Adrenal gland (tissue), 9 donors: ENCODE measurements at regions not wholly inside any gene's neighbourhood (a gene's known extent, or its start where the extent isn't known, plus 50 kb on each side); places are given as distances from the start of the nearest gene placed in this dataset.
"Not testable (repeated sequence)": the region's sequence is repeated elsewhere in the genome, so short reads cannot be mapped to it uniquely, and the experiment has no call there.

Experiments
- DNase-seq, 7 donors: peaks; one replicate each; pipeline ENCODE4 v3.0.0-alpha.2; 2019 to 2020
- H3K27ac ChIP-seq, 5 donors: fragments of 200-600 bp; sonication (generic) in 4 of 5; 1 replicate in 3 of 5; 2 replicates in 2 of 5; pipeline versions ENCODE4 v1.5.1 to v1.8.0; 2016 to 2020; ENCODE audit warnings: mild to moderate bottlenecking in 1 of 5
- H3K27me3 ChIP-seq: fragments of 200-600 bp; 2 replicates; pipeline ENCODE4 v1.8.0; 2021
- H3K36me3 ChIP-seq, 2 donors: fragments of 200-600 bp; replicated peaks in 1 of 2; 1 replicate in 1 of 2; 2 replicates in 1 of 2; pipeline versions ENCODE4 v1.5.1 to v1.8.0; 2018 to 2022
- H3K4me1 ChIP-seq, 2 donors: fragments of 200-600 bp; replicated peaks in 1 of 2; 1 replicate in 1 of 2; 2 replicates in 1 of 2; pipeline versions ENCODE4 v1.5.1 to v1.8.0; 2018 to 2021
- H3K4me3 ChIP-seq, 4 donors: fragments of 200-600 bp; sonication (generic) in 3 of 4; one replicate each; pipeline ENCODE4 v1.5.1; 2016 to 2018
- H3K9me3 ChIP-seq, 3 donors: fragments of 200-600 bp; sonication (generic) in 1 of 3; replicated peaks in 1 of 3; 1 replicate in 2 of 3; 2 replicates in 1 of 3; pipeline versions ENCODE4 v1.5.1 to v1.8.0; 2016 to 2021
- POLR2A ChIP-seq, 2 donors: fragments of 450-650 bp; IDR thresholded peaks; one replicate each; pipeline ENCODE4 v1.6.1; 2017; ENCODE audit warnings: antibody characterized with exemption in 2 of 2, mild to moderate bottlenecking in 2 of 2, moderate library complexity in 1 of 2
- WGBS, 4 donors: extraction: QIAGEN DNeasy Blood & Tissue Kit in 2 of 4; methylation state at CpG; one replicate each; pipeline versions ENCODE4 v1.1.5 to v1.1.7; 2013 to 2017; 5-methylcytosine and 5-hydroxymethylcytosine counted together
- intact Hi-C, 2 donors: fragments of 100-400 bp; cut with DNase I; formaldehyde crosslinking; loops; one replicate each; pipeline versions ENCODE4 v1.14.1 to v1.15.0; 2022 to 2023
- TF ChIP-seq, protein P1 (sequence below), 6 experiments: fragments of 450-650 bp in 4 of 6; fragments of 200-600 bp in 2 of 6; sonication (generic) in 1 of 6; IDR thresholded peaks; 1 replicate in 5 of 6; 2 replicates in 1 of 6; pipeline versions ENCODE4 v1.5.1 to v1.8.0; 2016 to 2021; ENCODE audit warnings: antibody characterized with exemption in 6 of 6, mild to moderate bottlenecking in 2 of 6, moderate library complexity in 1 of 6
- donor health status: healthy with polysubstance abuse.
- donor health status: Bipolar disorder and iron deficiency.
- donor health status: DM: yes; HTN: yes; CAD: no.
- donor health status: DM: no; HTN: no; CAD: no.
- donor health status: DM: no; HTN: no; CAD: no.

- TF ChIP-seq POLR2A (IDR thresholded peaks at IDR 0.05) = no peak
- TF ChIP-seq, protein P1, sequence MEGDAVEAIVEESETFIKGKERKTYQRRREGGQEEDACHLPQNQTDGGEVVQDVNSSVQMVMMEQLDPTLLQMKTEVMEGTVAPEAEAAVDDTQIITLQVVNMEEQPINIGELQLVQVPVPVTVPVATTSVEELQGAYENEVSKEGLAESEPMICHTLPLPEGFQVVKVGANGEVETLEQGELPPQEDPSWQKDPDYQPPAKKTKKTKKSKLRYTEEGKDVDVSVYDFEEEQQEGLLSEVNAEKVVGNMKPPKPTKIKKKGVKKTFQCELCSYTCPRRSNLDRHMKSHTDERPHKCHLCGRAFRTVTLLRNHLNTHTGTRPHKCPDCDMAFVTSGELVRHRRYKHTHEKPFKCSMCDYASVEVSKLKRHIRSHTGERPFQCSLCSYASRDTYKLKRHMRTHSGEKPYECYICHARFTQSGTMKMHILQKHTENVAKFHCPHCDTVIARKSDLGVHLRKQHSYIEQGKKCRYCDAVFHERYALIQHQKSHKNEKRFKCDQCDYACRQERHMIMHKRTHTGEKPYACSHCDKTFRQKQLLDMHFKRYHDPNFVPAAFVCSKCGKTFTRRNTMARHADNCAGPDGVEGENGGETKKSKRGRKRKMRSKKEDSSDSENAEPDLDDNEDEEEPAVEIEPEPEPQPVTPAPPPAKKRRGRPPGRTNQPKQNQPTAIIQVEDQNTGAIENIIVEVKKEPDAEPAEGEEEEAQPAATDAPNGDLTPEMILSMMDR (IDR thresholded peaks at IDR 0.05) = peak; percentile 9 to 69 (median 50)
- Histone ChIP-seq H3K36me3 (no peaks in the 10 kb centered on the region), H3K4me1 (no peaks in the 10 kb centered on the region), H3K9me3 (no peaks in the 10 kb centered on the region), H3K27me3 (no peaks in the 10 kb centered on the region), H3K4me3 (no peak overlapping the region), H3K27ac (no peak overlapping the region)
- WGBS, 4 donors = 25 to 32% (median 27%) methylated on average over 3 of the region's 3 CpGs
- intact Hi-C loops = loop anchor here in 1 of 2 donors (5.0 kb wide), 1 partner anchor 216 kb away; no protein-coding TSS in a partner anchor
- peak in 1 of 7 donors; percentile 13 for DNase-seq
These were observed 379.3 kb upstream of the SGCG start for GRCh38 chr13:22801402-22802003.

GRCh38 chr13:22812793-22813192, 368.0 kb upstream of the SGCG start:
- Histone ChIP-seq H3K4me1 (peaks cover 0 to 13% of the 10 kb centered on the region in 2 donors), H3K36me3 (no peaks in the 10 kb centered on the region), H3K27me3 (peaks cover 2% of the 10 kb centered on the region), H3K4me3 (no peak overlapping the region), H3K9me3 (no peaks in the 10 kb centered on the region), H3K27ac (no peak overlapping the region)
- intact Hi-C loops = no loop called here
- TF ChIP-seq, protein P1 (IDR thresholded peaks at IDR 0.05) = no peak
- 17 to 19% (median 18%) methylated on average over 3 of the region's 3 CpGs for WGBS, 4 donors
- peak in 5 of 7 donors; percentile 33 to 70 (median 39) for DNase-seq

GRCh38 chr13:22813531-22814377, 367.0 kb upstream of the SGCG start:
- H3K4me3 ChIP-seq, intact Hi-C loops: not testable (repeated sequence)
- 56 to 60% (median 58%) methylated on average over 19 to 21 of the region's 21 CpGs for WGBS, 4 donors

GRCh38 chr13:22814433-22814832, 366.3 kb upstream of the SGCG start:
- H3K4me3 ChIP-seq, DNase-seq, H3K9me3 ChIP-seq, H3K36me3 ChIP-seq, H3K27me3 ChIP-seq, intact Hi-C loops, H3K27ac ChIP-seq: not testable (repeated sequence)
- WGBS, 4 donors = 64 to 77% (median 70%) methylated on average over 8 of the region's 8 CpGs
- peaks cover 0 to 13% of the 10 kb centered on the region in 2 donors for H3K4me1 ChIP-seq

More at GRCh38 chr13:22813531-22814377, 367.0 kb upstream of the SGCG start:
- not testable (repeated sequence) for H3K9me3 ChIP-seq, DNase-seq, H3K27me3 ChIP-seq, H3K36me3 ChIP-seq, H3K27ac ChIP-seq
- peaks cover 0 to 13% of the 10 kb centered on the region in 2 donors for H3K4me1 ChIP-seq

GRCh38 chr13:22821589-22821988, 359.2 kb upstream of the SGCG start:
- Histone ChIP-seq H3K4me3 (no peak overlapping the region), H3K4me1 (no peaks in the 10 kb centered on the region), H3K27me3 (peaks cover 6% of the 10 kb centered on the region), H3K36me3 (no peaks in the 10 kb centered on the region), H3K27ac (no peak overlapping the region), H3K9me3 (no peaks in the 10 kb centered on the region)
- DNase-seq = no peak
- TF ChIP-seq, protein P1 (IDR thresholded peaks at IDR 0.05) = no peak
- TF ChIP-seq POLR2A (IDR thresholded peaks at IDR 0.05) = no peak
- WGBS, 4 donors = 86 to 95% (median 91%) methylated on average over 2 of the region's 2 CpGs
- intact Hi-C loops = no loop called here
